Small intestine (tissue), 7 donors: ENCODE measurements at regions not wholly inside any gene's neighbourhood (a gene's known extent, or its start where the extent isn't known, plus 50 kb on each side); places are given as distances from the start of the nearest gene placed in this dataset.
"Not testable (repeated sequence)": the region's sequence is repeated elsewhere in the genome, so short reads cannot be mapped to it uniquely, and the experiment has no call there.

Experiments used
- DNase-seq, 2 donors: peaks; one replicate each; pipeline versions ENCODE4 v3.0.0 to v3.0.0-alpha.2; 2013
- FAIRE-seq: peaks from 2 replicates; lab custom pipeline; 2012; peaks lifted over from hg19 to GRCh38; lab: Jason Lieb, UNC
- H3K27ac ChIP-seq, 3 donors: one replicate each; pipeline ENCODE4 v1.5.1; 2013; ENCODE audit warnings: low read length in 2 of 3, mild to moderate bottlenecking in 2 of 3, control low read depth in 1 of 3, inconsistent platforms in 1 of 3, low read depth in 1 of 3, moderate library complexity in 1 of 3
- H3K27me3 ChIP-seq, 3 donors: one replicate each; pipeline ENCODE4 v1.6.1; 2013; ENCODE audit warnings: low read length in 3 of 3, inconsistent platforms in 1 of 3; ENCODE audit not compliant: control insufficient read depth in 3 of 3, insufficient read depth in 3 of 3
- H3K36me3 ChIP-seq, 3 donors: one replicate each; pipeline ENCODE4 v1.6.1; 2013; ENCODE audit warnings: low read length in 3 of 3, inconsistent platforms in 1 of 3, low read depth in 1 of 3, mild to moderate bottlenecking in 1 of 3, moderate library complexity in 1 of 3; ENCODE audit not compliant: control insufficient read depth in 3 of 3, insufficient read depth in 2 of 3
- H3K4me1 ChIP-seq, 3 donors: one replicate each; pipeline ENCODE4 v1.6.1; 2013; ENCODE audit warnings: low read length in 2 of 3, inconsistent platforms in 1 of 3, low read depth in 1 of 3, mild to moderate bottlenecking in 1 of 3, moderate library complexity in 1 of 3; ENCODE audit not compliant: control insufficient read depth in 3 of 3, insufficient read depth in 2 of 3
- H3K4me3 ChIP-seq, 3 donors: one replicate each; pipeline ENCODE4 v1.5.1; 2013; ENCODE audit warnings: low read length in 3 of 3, control low read depth in 1 of 3, inconsistent platforms in 1 of 3, low read depth in 1 of 3, mild to moderate bottlenecking in 1 of 3, moderate library complexity in 1 of 3
- H3K9me3 ChIP-seq, 2 donors: one replicate each; pipeline ENCODE4 v1.6.1; 2013; ENCODE audit warnings: low read depth in 1 of 2, low read length in 1 of 2; ENCODE audit not compliant: control insufficient read depth in 2 of 2, insufficient read depth in 1 of 2
- WGBS, 3 donors: extraction: QIAGEN DNeasy Blood & Tissue Kit; methylation state at CpG; one replicate each; pipeline ENCODE4 v1.1.7; 2013; 5-methylcytosine and 5-hydroxymethylcytosine counted together
- donor health status: healthy with polysubstance abuse.
- donor health status: control.
- donor health status: control.
- donor health status: Bipolar disorder and iron deficiency.
- donor health status: healthy.

DNA sequence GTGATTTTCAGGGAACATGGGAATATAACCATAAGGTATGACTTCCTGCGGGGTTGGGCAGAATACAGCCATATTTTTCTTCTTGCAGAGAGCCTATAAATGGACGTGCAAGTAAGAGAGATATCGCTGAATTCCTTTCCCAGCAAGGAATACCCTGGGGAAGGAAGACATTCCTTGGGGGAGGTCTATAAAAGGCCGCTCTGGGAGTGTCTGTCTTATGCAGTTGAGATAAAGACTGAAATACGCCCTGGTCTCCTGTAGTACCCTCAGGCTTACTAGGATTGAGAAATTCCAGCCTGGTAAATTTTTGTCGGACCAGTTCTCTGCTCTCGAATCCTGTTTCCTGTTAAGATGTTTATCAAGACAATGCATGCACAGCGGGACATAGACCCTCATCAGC lies 282.2 kb upstream of the CYLC2 start:
- H3K27me3 ChIP-seq, H3K4me3 ChIP-seq, H3K36me3 ChIP-seq, FAIRE-seq, DNase-seq, H3K4me1 ChIP-seq, H3K27ac ChIP-seq: not testable (repeated sequence)
- 80 to 87% (median 84%) methylated on average over 8 of the region's 8 CpGs for WGBS, 3 donors
- H3K9me3 ChIP-seq: peaks cover 0 to 11% of the 10 kb centered on the region in 2 donors

DNA sequence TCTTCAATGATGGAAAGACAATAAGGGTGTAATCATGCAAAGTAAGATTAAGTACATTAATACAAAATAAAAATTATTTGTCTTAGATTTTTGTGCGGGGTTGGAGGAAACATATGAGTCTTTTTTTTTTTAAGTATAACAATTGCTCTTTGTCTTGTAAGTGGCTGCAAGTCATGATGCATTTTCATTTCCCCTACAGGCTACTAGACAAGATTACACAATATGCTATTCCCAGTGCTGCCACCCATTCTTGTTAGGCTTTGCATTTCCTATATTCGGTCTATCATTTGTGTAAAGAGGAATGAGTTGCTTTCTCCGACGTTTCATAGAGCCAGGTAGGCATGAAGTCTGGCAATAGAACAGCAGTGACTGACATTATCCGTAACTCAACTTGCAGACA lies 294.2 kb upstream of the CYLC2 start:
- Histone ChIP-seq H3K27ac (no peak overlapping the region), H3K27me3 (no peaks in the 10 kb centered on the region), H3K36me3 (no peaks in the 10 kb centered on the region), H3K9me3 (peaks cover 0 to 5% of the 10 kb centered on the region in 2 donors), H3K4me1 (no peaks in the 10 kb centered on the region), H3K4me3 (no peak overlapping the region)
- FAIRE-seq (no peak), DNase-seq (no peak)
- 61 to 70% (median 65%) methylated on average over 5 of the region's 5 CpGs for WGBS, 3 donors

DNA sequence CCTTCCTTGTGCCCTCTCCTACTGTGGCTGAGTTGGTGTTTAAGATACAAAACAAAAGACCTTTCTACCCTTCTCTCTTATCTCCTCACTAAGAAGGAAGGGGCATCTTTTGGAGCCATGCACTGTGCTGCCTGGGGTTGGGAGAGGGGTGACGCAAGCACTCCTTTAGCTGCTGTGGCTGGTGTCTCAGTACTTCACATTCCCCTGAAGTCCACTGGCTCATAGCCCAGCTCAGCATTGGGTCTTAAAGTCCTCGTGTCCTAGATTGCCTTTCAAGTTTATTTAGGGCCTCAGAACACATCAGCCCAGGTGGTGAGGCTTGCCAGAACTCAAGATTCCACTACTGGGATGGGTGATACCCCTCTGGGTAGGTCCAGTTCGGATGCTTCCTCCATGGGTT lies 325.9 kb upstream of the CYLC2 start:
- FAIRE-seq (no peak), DNase-seq (no peak)
- 55 to 70% (median 61%) methylated on average over 3 of the region's 3 CpGs for WGBS, 3 donors
- Histone ChIP-seq H3K27ac (no peak overlapping the region), H3K4me3 (no peak overlapping the region), H3K36me3 (no peaks in the 10 kb centered on the region), H3K27me3 (no peaks in the 10 kb centered on the region), H3K9me3 (no peaks in the 10 kb centered on the region), H3K4me1 (no peaks in the 10 kb centered on the region)

DNA sequence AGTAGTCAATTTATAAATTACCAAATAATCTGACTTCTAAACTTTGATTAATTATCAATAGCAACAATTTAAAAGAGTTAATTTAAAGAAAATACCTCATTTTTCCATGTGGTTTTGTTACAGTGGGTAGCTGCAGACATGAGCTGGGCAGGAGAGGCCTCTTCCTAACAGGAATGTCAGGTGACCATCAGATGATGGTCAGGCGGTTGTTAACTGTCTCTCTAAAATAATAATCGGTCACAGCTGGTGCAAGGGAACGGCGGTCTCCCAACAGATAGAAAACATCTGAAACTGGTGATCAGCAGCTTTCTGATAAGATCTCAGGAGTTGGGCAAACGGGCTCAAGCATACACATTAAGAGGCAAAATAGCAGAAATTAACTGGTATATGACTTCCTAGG lies 342.7 kb upstream of the CYLC2 start:
- WGBS, 3 donors: 72 to 82% (median 79%) methylated on average over 5 of the region's 5 CpGs
- no peak overlapping the region for H3K4me3 ChIP-seq
- no peaks in the 10 kb centered on the region for H3K4me1 ChIP-seq
- DNase-seq: no peak
- H3K27me3 ChIP-seq: no peaks in the 10 kb centered on the region
- H3K9me3 ChIP-seq: no peaks in the 10 kb centered on the region
- no peak overlapping the region for H3K27ac ChIP-seq
- no peak for FAIRE-seq
- no peaks in the 10 kb centered on the region for H3K36me3 ChIP-seq

DNA sequence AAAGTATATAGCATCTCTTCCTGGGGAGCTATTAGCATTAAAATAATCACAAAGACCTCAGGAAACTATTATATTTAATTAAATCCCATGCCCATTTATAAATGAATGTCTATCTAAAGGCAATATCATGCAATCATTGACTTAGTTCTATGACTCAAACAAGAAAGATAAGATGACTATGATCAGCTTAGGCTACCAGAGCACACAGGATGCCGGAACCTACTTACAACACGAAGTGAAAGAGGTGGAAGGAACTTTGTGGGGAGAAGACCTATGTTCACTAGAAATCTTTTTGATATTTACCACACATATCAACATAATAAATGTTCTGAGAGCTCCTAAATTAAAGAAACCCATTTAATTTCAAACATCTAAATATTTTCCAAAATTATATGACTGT lies 344.2 kb upstream of the CYLC2 start:
- DNase-seq: no peak
- Histone ChIP-seq H3K27me3 (no peaks in the 10 kb centered on the region), H3K4me3 (no peak overlapping the region), H3K36me3 (no peaks in the 10 kb centered on the region), H3K9me3 (no peaks in the 10 kb centered on the region), H3K27ac (no peak overlapping the region), H3K4me1 (no peaks in the 10 kb centered on the region)
- FAIRE-seq: no peak
- 63 to 75% (median 72%) methylated on average over 2 of the region's 2 CpGs for WGBS, 3 donors

DNA sequence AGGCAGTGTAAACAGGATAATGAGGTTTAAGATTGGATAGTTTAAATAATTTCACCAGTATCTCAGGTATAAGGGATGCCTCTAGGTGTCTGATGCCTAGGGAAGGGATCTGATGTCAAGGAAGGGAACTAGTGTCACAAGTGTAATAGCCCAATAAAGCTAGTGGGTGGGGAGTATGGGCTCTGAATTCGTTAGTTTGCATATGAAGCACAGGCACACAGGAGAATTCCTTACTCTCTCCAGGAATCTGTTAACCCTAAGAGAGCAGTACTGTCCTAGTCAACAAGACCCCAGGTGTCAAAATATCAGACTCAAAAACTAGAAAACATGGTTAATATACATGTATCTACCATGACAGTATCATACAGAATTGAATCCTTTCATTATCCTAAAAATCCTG lies 352.5 kb upstream of the CYLC2 start:
- H3K36me3 ChIP-seq: no peaks in the 10 kb centered on the region
- no peak overlapping the region for H3K4me3 ChIP-seq
- no peak overlapping the region for H3K27ac ChIP-seq
- H3K9me3 ChIP-seq: no peaks in the 10 kb centered on the region
- FAIRE-seq (no peak), DNase-seq (no peak)
- H3K4me1 ChIP-seq: no peaks in the 10 kb centered on the region
- H3K27me3 ChIP-seq: no peaks in the 10 kb centered on the region
- WGBS, 3 donors: 5 to 27% (median 19%) methylated on average over 1 of the region's 1 CpG

DNA sequence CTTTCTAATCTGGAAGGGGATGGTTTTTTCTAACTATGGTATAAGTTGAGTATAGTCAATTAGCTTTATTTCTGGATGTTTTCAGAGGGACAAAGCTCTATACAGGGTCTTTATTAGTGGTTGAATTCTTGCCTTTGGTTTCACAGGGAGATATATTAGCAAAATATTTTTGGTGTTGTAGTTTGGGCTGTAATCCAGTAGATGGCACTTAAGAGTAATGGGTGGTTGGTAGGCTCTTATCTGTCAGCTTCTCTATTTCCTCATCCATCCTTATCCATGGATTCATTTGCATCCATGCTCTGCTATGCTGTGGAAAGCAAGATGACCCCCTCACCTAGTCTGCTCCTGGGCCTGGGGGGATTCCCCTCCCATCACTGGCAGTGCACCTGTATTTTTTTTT lies 363.6 kb upstream of the CYLC2 start:
- no peak overlapping the region for H3K4me3 ChIP-seq
- FAIRE-seq: no peak
- peak in 1 of 2 donors; percentile 1 for DNase-seq
- no peaks in the 10 kb centered on the region for H3K4me1 ChIP-seq
- no peaks in the 10 kb centered on the region for H3K27me3 ChIP-seq
- H3K9me3 ChIP-seq: peaks cover 0 to 7% of the 10 kb centered on the region in 2 donors
- H3K27ac ChIP-seq: no peak overlapping the region
- H3K36me3 ChIP-seq: no peaks in the 10 kb centered on the region

DNA sequence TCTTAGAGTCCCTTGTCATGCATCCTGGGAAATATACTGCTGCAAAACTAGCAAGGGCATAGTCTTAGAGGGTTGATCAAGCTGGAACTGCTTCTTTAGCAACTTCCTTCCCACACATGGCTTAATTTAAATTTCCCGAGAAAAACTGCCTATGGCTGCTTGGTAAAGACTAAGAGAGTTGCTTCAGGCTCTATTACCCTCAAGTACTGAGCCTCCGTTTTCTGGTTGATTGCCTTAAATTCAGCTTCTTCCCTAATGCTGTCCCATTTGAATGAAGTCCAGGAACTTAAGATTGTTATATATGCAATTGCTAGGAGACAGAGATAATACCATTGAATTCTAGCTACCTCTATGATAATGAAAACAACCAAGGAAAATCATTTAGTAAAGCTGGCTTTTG lies 385.7 kb upstream of the CYLC2 start:
- Histone ChIP-seq H3K9me3 (peaks cover 0 to 4% of the 10 kb centered on the region in 2 donors), H3K27me3 (no peaks in the 10 kb centered on the region), H3K4me1 (no peaks in the 10 kb centered on the region), H3K36me3 (no peaks in the 10 kb centered on the region), H3K4me3 (no peak overlapping the region), H3K27ac (no peak overlapping the region)
- 81 to 86% (median 85%) methylated on average over 2 of the region's 2 CpGs for WGBS, 3 donors
- DNase-seq (no peak), FAIRE-seq (no peak)
